ENCODE measurements at regions not wholly inside any gene's neighbourhood (a gene's known extent, or its start where the extent isn't known, plus 50 kb on each side); places are given as distances from the start of the nearest gene placed in this dataset.

DNA sequence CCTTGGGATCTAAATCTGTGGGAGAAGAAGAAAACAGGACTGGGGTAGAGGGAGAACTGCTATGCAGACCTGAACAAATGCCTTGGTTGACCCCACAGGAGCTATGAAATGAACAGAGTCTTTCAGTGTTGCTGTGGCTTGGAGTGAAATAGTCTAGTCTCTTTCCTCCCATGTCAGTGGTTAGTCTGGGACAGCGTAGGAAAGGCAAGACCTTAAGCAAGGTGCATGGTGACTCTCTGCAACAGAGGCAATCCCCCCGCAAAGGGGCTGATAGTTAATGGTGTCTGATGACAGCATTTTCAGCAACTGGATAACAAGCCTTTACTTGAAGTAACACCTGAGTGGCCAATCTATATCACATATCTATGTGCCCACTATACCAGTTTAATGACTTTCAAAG, 62.3 kb downstream of the ARL4A start:
- ChIA-PET CTCF (no interaction called here), POLR2A (no interaction called here)
- Histone ChIP-seq H3K9me3 (ENCODE audit: control extremely low read depth in 1 of 3, control insufficient read depth in 2 of 3, insufficient read depth in 1 of 3, low read length in 2 of 3) (no peaks in the 10 kb centered on the region), H4K20me1 (ENCODE audit: control insufficient read depth, insufficient read depth, low read length, poor library complexity, severe bottlenecking) (no peaks in the 10 kb centered on the region), H3K27ac (ENCODE audit: low read length in 2 of 2) (no peak overlapping the region), H3K79me2 (ENCODE audit: control insufficient read depth, insufficient read depth, low read length) (no peaks in the 10 kb centered on the region), H3K4me3 (ENCODE audit: control extremely low read depth in 1 of 5, extremely low read depth in 1 of 5, insufficient read depth in 1 of 5, low read depth in 2 of 5, low read length in 4 of 5) (no peak overlapping the region), H3K4me1 (ENCODE audit: control insufficient read depth in 2 of 2, insufficient read depth in 2 of 2, low read length in 2 of 2) (no peaks in the 10 kb centered on the region), H3K9ac (ENCODE audit: low read length) (no peak overlapping the region), H3K27me3 (replicated peaks in 1 of 4; ENCODE audit: control extremely low read depth in 1 of 4, control insufficient read depth in 3 of 4, insufficient read depth in 4 of 4, low read length in 3 of 4) (no peaks in the 10 kb centered on the region), H3K4me2 (replicated peaks; ENCODE audit: low read depth, low read length, poor library complexity, severe bottlenecking) (no peak overlapping the region), H2AFZ (ENCODE audit: insufficient read depth, low read depth, low read length, poor library complexity, severe bottlenecking) (no peak overlapping the region), H3K36me3 (replicated peaks in 1 of 2; ENCODE audit: control extremely low read depth in 1 of 2, control insufficient read depth in 1 of 2, extremely low read depth in 1 of 2, insufficient read depth in 2 of 2, low read length in 1 of 2) (no peaks in the 10 kb centered on the region)
- TF ChIP-seq, protein P1, sequence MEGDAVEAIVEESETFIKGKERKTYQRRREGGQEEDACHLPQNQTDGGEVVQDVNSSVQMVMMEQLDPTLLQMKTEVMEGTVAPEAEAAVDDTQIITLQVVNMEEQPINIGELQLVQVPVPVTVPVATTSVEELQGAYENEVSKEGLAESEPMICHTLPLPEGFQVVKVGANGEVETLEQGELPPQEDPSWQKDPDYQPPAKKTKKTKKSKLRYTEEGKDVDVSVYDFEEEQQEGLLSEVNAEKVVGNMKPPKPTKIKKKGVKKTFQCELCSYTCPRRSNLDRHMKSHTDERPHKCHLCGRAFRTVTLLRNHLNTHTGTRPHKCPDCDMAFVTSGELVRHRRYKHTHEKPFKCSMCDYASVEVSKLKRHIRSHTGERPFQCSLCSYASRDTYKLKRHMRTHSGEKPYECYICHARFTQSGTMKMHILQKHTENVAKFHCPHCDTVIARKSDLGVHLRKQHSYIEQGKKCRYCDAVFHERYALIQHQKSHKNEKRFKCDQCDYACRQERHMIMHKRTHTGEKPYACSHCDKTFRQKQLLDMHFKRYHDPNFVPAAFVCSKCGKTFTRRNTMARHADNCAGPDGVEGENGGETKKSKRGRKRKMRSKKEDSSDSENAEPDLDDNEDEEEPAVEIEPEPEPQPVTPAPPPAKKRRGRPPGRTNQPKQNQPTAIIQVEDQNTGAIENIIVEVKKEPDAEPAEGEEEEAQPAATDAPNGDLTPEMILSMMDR (IDR thresholded peaks at IDR 0.05): no peak
- TF ChIP-seq EZH2 (IDR thresholded peaks at IDR 0.05; ENCODE audit: borderline replicate concordance, insufficient read depth, low read depth, low read length, poor library complexity, severe bottlenecking): no peak
- no peak overlapping the region for H3K27ac Mint-ChIP-seq
- no peak overlapping the region for H3K4me3 Mint-ChIP-seq
- DNase-seq (no peak), ATAC-seq (ENCODE audit: low read depth) (no peak)
- no peaks in the 10 kb centered on the region for H3K4me1 Mint-ChIP-seq
- H3K27me3 Mint-ChIP-seq: peaks cover 4% of the 10 kb centered on the region
- WGBS (ENCODE audit: insufficient coverage): no CpG with 5 or more reads among the region's 2 CpGs
- H3K9me3 Mint-ChIP-seq (ENCODE audit: insufficient read depth): no peaks in the 10 kb centered on the region
- intact Hi-C loops (cut with micrococcal nuclease): no loop called here

DNA sequence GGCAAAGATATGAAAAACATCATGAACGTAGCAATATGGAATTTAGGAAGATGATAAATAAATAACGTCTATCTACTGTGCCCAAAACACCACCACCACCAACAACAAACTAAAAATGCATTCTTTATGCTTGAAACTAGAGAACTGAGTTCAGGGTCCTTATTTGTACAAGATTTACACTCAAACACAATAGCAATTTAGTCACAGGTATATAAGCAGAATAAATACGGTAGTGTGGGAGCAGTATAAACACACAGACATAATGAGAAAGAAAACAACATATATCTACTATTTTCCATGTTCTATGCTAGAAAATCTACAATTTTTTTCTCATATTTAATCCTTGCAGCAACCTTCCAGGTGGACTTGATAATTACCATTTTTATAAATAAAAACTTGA, 64.3 kb downstream of the ARL4A start:
- no peak overlapping the region for H3K4me3 Mint-ChIP-seq
- no peaks in the 10 kb centered on the region for H3K9me3 Mint-ChIP-seq (ENCODE audit: insufficient read depth)
- no peak overlapping the region for H3K27ac Mint-ChIP-seq
- Histone ChIP-seq H2AFZ (ENCODE audit: insufficient read depth, low read depth, low read length, poor library complexity, severe bottlenecking) (no peak overlapping the region), H4K20me1 (ENCODE audit: control insufficient read depth, insufficient read depth, low read length, poor library complexity, severe bottlenecking) (no peaks in the 10 kb centered on the region), H3K4me1 (ENCODE audit: control insufficient read depth in 2 of 2, insufficient read depth in 2 of 2, low read length in 2 of 2) (no peaks in the 10 kb centered on the region), H3K36me3 (replicated peaks in 1 of 2; ENCODE audit: control extremely low read depth in 1 of 2, control insufficient read depth in 1 of 2, extremely low read depth in 1 of 2, insufficient read depth in 2 of 2, low read length in 1 of 2) (no peaks in the 10 kb centered on the region), H3K9me3 (ENCODE audit: control extremely low read depth in 1 of 3, control insufficient read depth in 2 of 3, insufficient read depth in 1 of 3, low read length in 2 of 3) (no peaks in the 10 kb centered on the region), H3K4me2 (replicated peaks; ENCODE audit: low read depth, low read length, poor library complexity, severe bottlenecking) (no peak overlapping the region), H3K27me3 (replicated peaks in 1 of 4; ENCODE audit: control extremely low read depth in 1 of 4, control insufficient read depth in 3 of 4, insufficient read depth in 4 of 4, low read length in 3 of 4) (no peaks in the 10 kb centered on the region), H3K9ac (ENCODE audit: low read length) (no peak overlapping the region), H3K27ac (ENCODE audit: low read length in 2 of 2) (no peak overlapping the region), H3K4me3 (ENCODE audit: control extremely low read depth in 1 of 5, extremely low read depth in 1 of 5, insufficient read depth in 1 of 5, low read depth in 2 of 5, low read length in 4 of 5) (no peak overlapping the region), H3K79me2 (ENCODE audit: control insufficient read depth, insufficient read depth, low read length) (no peaks in the 10 kb centered on the region)
- ChIA-PET POLR2A (no interaction called here), CTCF (no interaction called here)
- DNase-seq (no peak), ATAC-seq (ENCODE audit: low read depth) (no peak)
- no CpG with 5 or more reads among the region's 3 CpGs for WGBS (ENCODE audit: insufficient coverage)
- H3K4me1 Mint-ChIP-seq: no peaks in the 10 kb centered on the region
- TF ChIP-seq, protein P1 (IDR thresholded peaks at IDR 0.05): no peak
- no peak for TF ChIP-seq EZH2 (IDR thresholded peaks at IDR 0.05; ENCODE audit: borderline replicate concordance, insufficient read depth, low read depth, low read length, poor library complexity, severe bottlenecking)
- intact Hi-C loops (cut with micrococcal nuclease): no loop called here
- H3K27me3 Mint-ChIP-seq: peaks cover 4% of the 10 kb centered on the region
